Glutamatergic neuron (in vitro differentiated cells): ENCODE measurements at regions not wholly inside any gene's neighbourhood (a gene's known extent, or its start where the extent isn't known, plus 50 kb on each side); places are given as distances from the start of the nearest gene placed in this dataset.

Experiments used
- DNase-seq: peaks from one replicate; pipeline ENCODE4 v3.0.0; 2022
- H3K27ac Mint-ChIP-seq: one replicate; pipeline ENCODE4 v1.8.0; 2020; ENCODE audit warnings: mild to moderate bottlenecking, mixed read lengths, inconsistent platforms; ENCODE audit not compliant: unreplicated experiment
- H3K27me3 Mint-ChIP-seq: one replicate; pipeline ENCODE4 v1.8.0; 2020; ENCODE audit warnings: mild to moderate bottlenecking, moderate library complexity, mixed read lengths, inconsistent platforms; ENCODE audit not compliant: unreplicated experiment
- H3K36me3 Mint-ChIP-seq: one replicate; pipeline ENCODE4 v1.8.0; 2020; ENCODE audit warnings: mild to moderate bottlenecking, mixed read lengths, inconsistent platforms; ENCODE audit not compliant: unreplicated experiment
- H3K4me1 Mint-ChIP-seq: one replicate; pipeline ENCODE4 v1.8.0; 2020; ENCODE audit warnings: mild to moderate bottlenecking, low read depth, mixed read lengths, inconsistent platforms; ENCODE audit not compliant: unreplicated experiment
- H3K4me3 Mint-ChIP-seq: one replicate; pipeline ENCODE4 v1.8.0; 2020; ENCODE audit warnings: mild to moderate bottlenecking, mixed read lengths, inconsistent platforms; ENCODE audit not compliant: unreplicated experiment
- H3K9me3 Mint-ChIP-seq: one replicate; pipeline ENCODE4 v1.8.0; 2020; ENCODE audit warnings: mild to moderate bottlenecking, moderate library complexity, mixed read lengths, inconsistent platforms; ENCODE audit not compliant: unreplicated experiment
- TF ChIP-seq, protein P1 (sequence below): fragments of 200-600 bp; sonication (generic); IDR thresholded peaks from one replicate; pipeline ENCODE4 v1.5.0; 2021; ENCODE audit not compliant: partially characterized antibody, unreplicated experiment

DNA sequence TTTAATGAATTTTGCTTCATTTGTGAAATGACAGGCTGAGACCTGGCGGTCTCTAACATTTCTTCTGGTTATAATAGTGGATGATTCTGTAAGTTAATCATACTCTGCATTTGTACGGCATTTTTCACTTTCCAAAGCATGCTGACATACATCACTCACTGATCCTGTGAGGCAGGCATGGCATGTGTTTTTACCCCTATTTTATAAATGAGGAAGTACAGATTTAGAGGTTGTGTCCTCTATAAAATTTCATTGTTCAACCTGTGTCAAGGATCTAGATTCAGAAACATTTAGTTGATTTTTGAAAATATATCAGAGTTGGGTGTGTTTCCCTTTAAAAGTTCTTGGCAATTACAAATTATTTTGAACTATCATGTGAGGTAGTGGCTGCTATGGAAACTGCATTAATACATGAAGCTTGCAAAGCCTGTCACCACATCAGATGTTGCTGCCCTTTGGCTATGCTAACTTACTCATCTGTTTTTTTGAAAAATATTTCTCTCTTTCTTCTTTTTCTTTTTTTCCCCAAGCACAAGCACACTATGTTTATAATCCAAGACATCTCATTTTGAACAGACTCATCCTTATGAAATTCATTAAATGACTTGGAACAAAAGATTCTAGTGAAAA is 172.7 kb downstream of the GNAI1 start:
- no peaks in the 10 kb centered on the region for H3K27me3 Mint-ChIP-seq
- no peak overlapping the region for H3K27ac Mint-ChIP-seq
- H3K9me3 Mint-ChIP-seq: peaks cover 1% of the 10 kb centered on the region
- no peaks in the 10 kb centered on the region for H3K36me3 Mint-ChIP-seq
- TF ChIP-seq, protein P1, sequence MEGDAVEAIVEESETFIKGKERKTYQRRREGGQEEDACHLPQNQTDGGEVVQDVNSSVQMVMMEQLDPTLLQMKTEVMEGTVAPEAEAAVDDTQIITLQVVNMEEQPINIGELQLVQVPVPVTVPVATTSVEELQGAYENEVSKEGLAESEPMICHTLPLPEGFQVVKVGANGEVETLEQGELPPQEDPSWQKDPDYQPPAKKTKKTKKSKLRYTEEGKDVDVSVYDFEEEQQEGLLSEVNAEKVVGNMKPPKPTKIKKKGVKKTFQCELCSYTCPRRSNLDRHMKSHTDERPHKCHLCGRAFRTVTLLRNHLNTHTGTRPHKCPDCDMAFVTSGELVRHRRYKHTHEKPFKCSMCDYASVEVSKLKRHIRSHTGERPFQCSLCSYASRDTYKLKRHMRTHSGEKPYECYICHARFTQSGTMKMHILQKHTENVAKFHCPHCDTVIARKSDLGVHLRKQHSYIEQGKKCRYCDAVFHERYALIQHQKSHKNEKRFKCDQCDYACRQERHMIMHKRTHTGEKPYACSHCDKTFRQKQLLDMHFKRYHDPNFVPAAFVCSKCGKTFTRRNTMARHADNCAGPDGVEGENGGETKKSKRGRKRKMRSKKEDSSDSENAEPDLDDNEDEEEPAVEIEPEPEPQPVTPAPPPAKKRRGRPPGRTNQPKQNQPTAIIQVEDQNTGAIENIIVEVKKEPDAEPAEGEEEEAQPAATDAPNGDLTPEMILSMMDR: no peak
- H3K4me3 Mint-ChIP-seq: no peak overlapping the region
- no peaks in the 10 kb centered on the region for H3K4me1 Mint-ChIP-seq
- DNase-seq: no peak

DNA sequence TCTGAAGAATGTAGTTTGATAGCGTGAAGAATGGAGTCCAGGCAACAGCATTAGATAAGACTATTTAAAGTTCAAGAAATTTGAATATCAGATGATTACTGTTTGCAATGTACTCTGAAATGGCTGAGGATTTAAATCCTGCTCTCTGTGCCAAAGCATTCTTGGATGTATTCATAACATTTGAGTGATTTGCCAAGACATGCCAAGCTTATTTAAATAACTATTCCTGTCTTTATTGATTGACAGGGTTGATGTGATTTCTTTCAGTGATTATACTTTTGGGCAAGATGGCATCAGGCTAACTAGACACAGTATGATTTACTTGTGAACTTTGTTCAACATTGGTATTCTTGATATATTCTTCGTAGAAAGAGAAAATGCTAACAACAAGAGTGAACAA is 168.7 kb downstream of the GNAI1 start:
- TF ChIP-seq, protein P1: no peak
- Mint-ChIP-seq H3K4me1 (no peaks in the 10 kb centered on the region), H3K36me3 (no peaks in the 10 kb centered on the region), H3K27me3 (no peaks in the 10 kb centered on the region), H3K4me3 (no peak overlapping the region), H3K27ac (no peak overlapping the region), H3K9me3 (no peaks in the 10 kb centered on the region)
- no peak for DNase-seq

DNA sequence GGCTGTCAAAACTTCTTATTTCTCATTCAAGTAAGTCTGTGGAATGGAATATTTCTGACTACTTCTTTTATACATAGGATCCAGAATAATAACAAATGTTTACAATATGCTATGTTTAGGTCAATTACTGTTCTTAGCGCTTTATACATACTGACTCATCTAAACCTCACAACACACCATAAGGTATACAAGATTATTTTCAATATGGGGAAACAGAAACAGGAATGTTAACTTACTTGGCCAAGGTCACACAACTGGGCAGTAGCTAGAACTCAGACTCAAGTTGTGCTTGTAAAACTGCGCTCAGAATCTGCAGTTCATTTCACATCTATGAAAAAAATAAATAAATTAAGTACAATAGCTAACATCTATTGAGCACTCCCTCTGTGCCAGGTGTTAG is 168.0 kb downstream of the GNAI1 start:
- no peaks in the 10 kb centered on the region for H3K27me3 Mint-ChIP-seq
- TF ChIP-seq, protein P1: no peak
- no peak for DNase-seq
- H3K4me3 Mint-ChIP-seq: no peak overlapping the region
- H3K36me3 Mint-ChIP-seq: no peaks in the 10 kb centered on the region
- H3K9me3 Mint-ChIP-seq: no peaks in the 10 kb centered on the region
- H3K4me1 Mint-ChIP-seq: no peaks in the 10 kb centered on the region
- H3K27ac Mint-ChIP-seq: no peak overlapping the region

DNA sequence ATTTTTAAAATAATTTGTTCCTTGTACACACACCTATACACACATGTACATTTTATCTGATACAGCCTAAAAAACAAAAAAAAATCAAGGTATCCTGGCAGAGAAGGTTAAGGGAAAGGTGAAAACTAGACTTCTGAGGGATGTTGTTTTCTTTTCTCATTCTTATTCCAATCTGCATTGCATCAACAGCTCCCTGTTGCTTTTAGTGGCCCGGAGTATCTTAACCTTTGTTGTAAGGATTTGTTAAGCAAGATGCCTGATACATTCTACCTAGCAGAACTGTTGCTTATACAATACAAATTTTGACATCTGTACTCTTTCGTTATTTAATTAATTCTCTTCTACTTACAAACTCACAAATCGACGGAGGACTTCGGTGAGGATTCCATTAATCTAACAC is 167.4 kb downstream of the GNAI1 start:
- TF ChIP-seq, protein P1: no peak
- Mint-ChIP-seq H3K4me1 (no peaks in the 10 kb centered on the region), H3K36me3 (no peaks in the 10 kb centered on the region), H3K27ac (no peak overlapping the region), H3K27me3 (no peaks in the 10 kb centered on the region), H3K9me3 (no peaks in the 10 kb centered on the region), H3K4me3 (no peak overlapping the region)
- no peak for DNase-seq

DNA sequence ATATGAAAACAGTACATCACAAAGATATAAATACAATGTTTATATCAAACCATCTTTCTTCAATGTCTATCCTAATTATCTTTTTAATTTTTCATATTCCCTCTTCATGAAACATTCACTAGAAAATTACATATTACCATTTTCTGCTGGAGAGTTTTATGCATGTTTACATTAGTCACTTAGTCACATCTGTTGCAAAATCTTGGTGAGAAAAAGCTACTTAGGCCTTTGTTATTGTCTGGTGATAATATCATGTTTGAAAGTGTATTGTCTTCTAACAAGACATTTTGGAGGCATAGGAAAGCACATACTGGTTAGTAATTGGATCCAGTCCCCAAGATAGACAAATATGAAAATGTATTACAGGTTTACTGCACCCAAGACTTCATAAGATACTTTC is 163.6 kb downstream of the GNAI1 start:
- Mint-ChIP-seq H3K27me3 (no peaks in the 10 kb centered on the region), H3K4me3 (no peak overlapping the region), H3K4me1 (no peaks in the 10 kb centered on the region), H3K27ac (no peak overlapping the region), H3K36me3 (peaks cover 5% of the 10 kb centered on the region), H3K9me3 (no peaks in the 10 kb centered on the region)
- TF ChIP-seq, protein P1: no peak
- no peak for DNase-seq
